GM23338 (cell line): ENCODE measurements at regions not wholly inside any gene's neighbourhood (a gene's known extent, or its start where the extent isn't known, plus 50 kb on each side); places are given as distances from the start of the nearest gene placed in this dataset.

ENCODE experiments used
- ATAC-seq: fragments of 200-7000 bp; cut with Tn5 transposase; 3 replicates; pipeline ENCODE4 v1.9.1; 2020
- DNase-seq: peaks from one replicate; pipeline ENCODE4 v3.0.0-alpha.2; 2015; ENCODE audit warnings: low spot score
- H2AFZ ChIP-seq: fragments of 200-600 bp; sonication (generic); 2 replicates; pipeline ENCODE4 v1.8.0; 2016; ENCODE audit warnings: antibody characterized with exemption, mild to moderate bottlenecking, moderate library complexity
- H3F3A ChIP-seq: fragments of 200-600 bp; sonication (generic); replicated peaks from 2 replicates; pipeline ENCODE4 v1.8.0; 2017; ENCODE audit warnings: antibody characterized with exemption, mixed run types, low read depth
- H3K27ac ChIP-seq: fragments of 200-600 bp; sonication (generic); 2 replicates; pipeline ENCODE4 v1.6.1; 2016; ENCODE audit warnings: low read depth
- H3K27me3 ChIP-seq: fragments of 200-600 bp; sonication (generic); 2 replicates; pipeline ENCODE4 v1.8.0; 2016; ENCODE audit warnings: mild to moderate bottlenecking, mixed run types, moderate library complexity; ENCODE audit not compliant: insufficient read depth
- H3K36me3 ChIP-seq: fragments of 200-600 bp; sonication (generic); 2 replicates; pipeline ENCODE4 v1.8.0; 2016; ENCODE audit warnings: mild to moderate bottlenecking; ENCODE audit not compliant: insufficient read depth
- H3K4me1 ChIP-seq: fragments of 200-600 bp; sonication (generic); 2 replicates; pipeline ENCODE4 v1.8.0; 2016; ENCODE audit warnings: mild to moderate bottlenecking, moderate library complexity; ENCODE audit not compliant: insufficient read depth
- H3K4me2 ChIP-seq: fragments of 200-600 bp; sonication (generic); 2 replicates; pipeline ENCODE4 v1.7.1; 2017; ENCODE audit warnings: mixed run types
- H3K4me3 ChIP-seq: fragments of 200-600 bp; sonication (generic); 2 replicates; pipeline ENCODE4 v1.6.1; 2016; ENCODE audit warnings: mixed run types
- H3K79me2 ChIP-seq: fragments of 200-600 bp; sonication (generic); replicated peaks from 2 replicates; pipeline ENCODE4 v1.8.0; 2017; ENCODE audit warnings: mild to moderate bottlenecking; ENCODE audit not compliant: insufficient read depth
- H3K9me2 ChIP-seq: fragments of 200-600 bp; sonication (generic); 2 replicates; pipeline ENCODE4 v1.8.0; 2017; ENCODE audit not compliant: insufficient read depth
- H4K20me1 ChIP-seq: fragments of 200-600 bp; sonication (generic); replicated peaks from 2 replicates; pipeline ENCODE4 v1.8.0; 2017; ENCODE audit warnings: mild to moderate bottlenecking; ENCODE audit not compliant: insufficient read depth
- H3K27ac Mint-ChIP-seq: 2 replicates; pipeline ENCODE4 v1.8.0; 2020; ENCODE audit warnings: inconsistent platforms, mild to moderate bottlenecking, moderate library complexity, mixed read lengths
- H3K27me3 Mint-ChIP-seq: 3 replicates; pipeline ENCODE4 v1.8.0; 2022; ENCODE audit warnings: low read depth, mild to moderate bottlenecking, moderate library complexity, mixed read lengths, inconsistent platforms; ENCODE audit not compliant: insufficient read depth, poor library complexity
- H3K36me3 Mint-ChIP-seq: 3 replicates; pipeline ENCODE4 v1.8.0; 2021; ENCODE audit warnings: low read depth, mild to moderate bottlenecking, inconsistent platforms, moderate library complexity, mixed read lengths
- H3K4me1 Mint-ChIP-seq: 3 replicates; pipeline ENCODE4 v1.8.0; 2020; ENCODE audit warnings: mild to moderate bottlenecking, inconsistent platforms, mixed read lengths
- H3K4me3 Mint-ChIP-seq: 3 replicates; pipeline ENCODE4 v1.8.0; 2021; ENCODE audit warnings: moderate library complexity, mild to moderate bottlenecking, inconsistent platforms, mixed read lengths
- H3K9me3 Mint-ChIP-seq: 3 replicates; pipeline ENCODE4 v1.8.0; 2020; ENCODE audit warnings: moderate library complexity, mild to moderate bottlenecking, inconsistent platforms, mixed read lengths
- CREB1 ChIP-seq: fragments of 250-450 bp; sonication (Bioruptor Pico); IDR thresholded peaks from 2 replicates; pipeline ENCODE4 v1.5.0; 2020; ENCODE audit warnings: low read depth, mild to moderate bottlenecking, moderate library complexity
- EZH2 ChIP-seq: fragments of 200-600 bp; sonication (generic); IDR thresholded peaks from one replicate; pipeline ENCODE4 v1.8.0; 2017; ENCODE audit warnings: antibody characterized with exemption, mild to moderate bottlenecking, low read depth; ENCODE audit not compliant: unreplicated experiment
- EZH2phosphoT487 ChIP-seq: fragments of 200-600 bp; sonication (generic); IDR thresholded peaks from one replicate; pipeline ENCODE4 v1.8.1; 2018; ENCODE audit warnings: antibody characterized with exemption; ENCODE audit not compliant: unreplicated experiment
- JUNB ChIP-seq: IDR thresholded peaks from one replicate; pipeline ENCODE4 v1.6.1; 2016; ENCODE audit warnings: antibody characterized with exemption; ENCODE audit not compliant: unreplicated experiment
- NANOG ChIP-seq: IDR thresholded peaks from 2 replicates; pipeline ENCODE4 v1.6.1; 2016; ENCODE audit warnings: antibody characterized with exemption, borderline replicate concordance
- POLR2AphosphoS5 ChIP-seq: IDR thresholded peaks from 2 replicates; pipeline ENCODE4 v1.6.1; 2016; ENCODE audit warnings: antibody characterized with exemption, low read depth
- STAT1 ChIP-seq: IDR thresholded peaks from one replicate; pipeline ENCODE4 v1.6.1; 2016; ENCODE audit warnings: antibody characterized with exemption; ENCODE audit not compliant: unreplicated experiment
- ZNF114 ChIP-seq: fragments of 250-450 bp; sonication (Bioruptor Pico); IDR thresholded peaks from 2 replicates; pipeline ENCODE4 v1.5.0; 2020; ENCODE audit warnings: mild to moderate bottlenecking, moderate library complexity
- ZNF331 ChIP-seq: fragments of 250-450 bp; sonication (Bioruptor Pico); IDR thresholded peaks from 2 replicates; pipeline ENCODE4 v1.5.0; 2020; ENCODE audit warnings: low read depth, mild to moderate bottlenecking, moderate library complexity
- ZNF462 ChIP-seq: fragments of 250-450 bp; sonication (Bioruptor Pico); IDR thresholded peaks from 2 replicates; pipeline ENCODE4 v1.5.0; 2020; ENCODE audit warnings: mild to moderate bottlenecking, moderate library complexity
- TF ChIP-seq, protein P1 (sequence below), 2 experiments: fragments of 200-600 bp in 1 of 2; sonication (generic) in 1 of 2; conservative IDR thresholded peaks; 2 replicates each; pipeline versions ENCODE4 v1.5.1 to v1.6.1; 2016 to 2017; ENCODE audit warnings: antibody characterized with exemption in 2 of 2, low read depth in 2 of 2, mild to moderate bottlenecking in 2 of 2, moderate library complexity in 1 of 2
- TF ChIP-seq, protein P2 (sequence below): IDR thresholded peaks from 2 replicates; pipeline ENCODE4 v1.6.1; 2016; ENCODE audit warnings: antibody characterized with exemption
- TF ChIP-seq, protein P3 (sequence below): IDR thresholded peaks from one replicate; pipeline ENCODE4 v1.6.1; 2018; ENCODE audit warnings: antibody characterized with exemption; ENCODE audit not compliant: unreplicated experiment

DNA sequence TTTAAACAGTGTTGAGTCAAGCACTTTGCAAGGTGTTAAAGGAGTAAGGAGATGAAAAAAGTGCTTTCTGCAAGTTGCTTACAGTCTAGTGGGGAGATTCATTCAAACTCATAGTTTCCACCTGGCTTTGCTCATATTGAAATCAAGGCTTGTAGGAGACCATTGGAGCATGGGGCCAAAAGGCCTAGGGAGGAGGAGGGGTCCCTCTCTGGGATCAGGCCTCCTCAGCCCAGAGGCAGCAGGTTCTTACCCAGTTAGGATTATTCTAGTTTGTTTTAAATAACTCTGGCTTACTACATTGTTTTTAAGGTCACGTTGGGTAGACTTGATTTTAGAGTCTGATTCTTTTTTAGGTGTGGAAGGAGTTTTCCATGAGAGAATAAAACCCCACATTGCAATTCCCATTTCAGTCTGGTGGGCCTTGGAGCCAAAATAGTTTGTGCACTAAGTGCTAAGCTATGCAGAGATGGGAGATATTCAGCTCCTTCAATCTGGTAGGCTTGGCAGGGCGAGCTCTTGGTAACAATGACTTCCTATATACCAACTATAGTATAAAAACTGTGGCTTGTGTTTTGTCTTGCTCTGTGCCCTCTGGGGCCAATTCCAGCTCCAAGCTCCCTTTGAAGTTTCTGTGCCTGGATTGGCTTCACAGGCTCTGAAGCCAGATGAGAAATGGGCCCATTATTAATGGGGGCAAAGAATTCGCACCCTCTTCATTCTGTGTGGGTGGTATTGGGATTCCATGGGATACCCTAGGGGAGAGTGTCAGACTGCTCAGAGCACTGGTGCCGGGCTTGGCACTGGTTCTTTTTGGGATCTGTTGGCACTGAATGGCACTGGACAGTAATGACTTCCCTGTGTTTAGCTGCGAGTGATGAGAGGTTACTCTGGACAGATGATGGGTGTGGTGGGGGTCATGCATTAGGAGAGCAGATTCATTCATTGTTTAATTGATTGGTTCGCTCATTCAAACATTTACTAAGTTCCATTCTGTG lies 301.1 kb downstream of the MYCN start:
- ATAC-seq (no peak), DNase-seq (no peak)
- H3K36me3 ChIP-seq = no peaks in the 10 kb centered on the region
- H3K27ac ChIP-seq = no peak overlapping the region
- TF ChIP-seq EZH2phosphoT487 = no peak
- no peak for TF ChIP-seq POLR2AphosphoS5
- TF ChIP-seq ZNF331 (CRISPR knock-in tag) = no peak
- TF ChIP-seq JUNB = no peak
- no peak for TF ChIP-seq ZNF462 (CRISPR knock-in tag)
- no peak for TF ChIP-seq EZH2
- TF ChIP-seq, protein P1, sequence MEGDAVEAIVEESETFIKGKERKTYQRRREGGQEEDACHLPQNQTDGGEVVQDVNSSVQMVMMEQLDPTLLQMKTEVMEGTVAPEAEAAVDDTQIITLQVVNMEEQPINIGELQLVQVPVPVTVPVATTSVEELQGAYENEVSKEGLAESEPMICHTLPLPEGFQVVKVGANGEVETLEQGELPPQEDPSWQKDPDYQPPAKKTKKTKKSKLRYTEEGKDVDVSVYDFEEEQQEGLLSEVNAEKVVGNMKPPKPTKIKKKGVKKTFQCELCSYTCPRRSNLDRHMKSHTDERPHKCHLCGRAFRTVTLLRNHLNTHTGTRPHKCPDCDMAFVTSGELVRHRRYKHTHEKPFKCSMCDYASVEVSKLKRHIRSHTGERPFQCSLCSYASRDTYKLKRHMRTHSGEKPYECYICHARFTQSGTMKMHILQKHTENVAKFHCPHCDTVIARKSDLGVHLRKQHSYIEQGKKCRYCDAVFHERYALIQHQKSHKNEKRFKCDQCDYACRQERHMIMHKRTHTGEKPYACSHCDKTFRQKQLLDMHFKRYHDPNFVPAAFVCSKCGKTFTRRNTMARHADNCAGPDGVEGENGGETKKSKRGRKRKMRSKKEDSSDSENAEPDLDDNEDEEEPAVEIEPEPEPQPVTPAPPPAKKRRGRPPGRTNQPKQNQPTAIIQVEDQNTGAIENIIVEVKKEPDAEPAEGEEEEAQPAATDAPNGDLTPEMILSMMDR (conservative IDR thresholded peaks at IDR 0.05; ENCODE audit: low read depth in 2 of 2) = no peak
- no peak for TF ChIP-seq STAT1
- TF ChIP-seq, protein P2, sequence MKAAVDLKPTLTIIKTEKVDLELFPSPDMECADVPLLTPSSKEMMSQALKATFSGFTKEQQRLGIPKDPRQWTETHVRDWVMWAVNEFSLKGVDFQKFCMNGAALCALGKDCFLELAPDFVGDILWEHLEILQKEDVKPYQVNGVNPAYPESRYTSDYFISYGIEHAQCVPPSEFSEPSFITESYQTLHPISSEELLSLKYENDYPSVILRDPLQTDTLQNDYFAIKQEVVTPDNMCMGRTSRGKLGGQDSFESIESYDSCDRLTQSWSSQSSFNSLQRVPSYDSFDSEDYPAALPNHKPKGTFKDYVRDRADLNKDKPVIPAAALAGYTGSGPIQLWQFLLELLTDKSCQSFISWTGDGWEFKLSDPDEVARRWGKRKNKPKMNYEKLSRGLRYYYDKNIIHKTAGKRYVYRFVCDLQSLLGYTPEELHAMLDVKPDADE = no peak
- no peak for TF ChIP-seq ZNF114
- no peak for TF ChIP-seq NANOG
- TF ChIP-seq, protein P3, sequence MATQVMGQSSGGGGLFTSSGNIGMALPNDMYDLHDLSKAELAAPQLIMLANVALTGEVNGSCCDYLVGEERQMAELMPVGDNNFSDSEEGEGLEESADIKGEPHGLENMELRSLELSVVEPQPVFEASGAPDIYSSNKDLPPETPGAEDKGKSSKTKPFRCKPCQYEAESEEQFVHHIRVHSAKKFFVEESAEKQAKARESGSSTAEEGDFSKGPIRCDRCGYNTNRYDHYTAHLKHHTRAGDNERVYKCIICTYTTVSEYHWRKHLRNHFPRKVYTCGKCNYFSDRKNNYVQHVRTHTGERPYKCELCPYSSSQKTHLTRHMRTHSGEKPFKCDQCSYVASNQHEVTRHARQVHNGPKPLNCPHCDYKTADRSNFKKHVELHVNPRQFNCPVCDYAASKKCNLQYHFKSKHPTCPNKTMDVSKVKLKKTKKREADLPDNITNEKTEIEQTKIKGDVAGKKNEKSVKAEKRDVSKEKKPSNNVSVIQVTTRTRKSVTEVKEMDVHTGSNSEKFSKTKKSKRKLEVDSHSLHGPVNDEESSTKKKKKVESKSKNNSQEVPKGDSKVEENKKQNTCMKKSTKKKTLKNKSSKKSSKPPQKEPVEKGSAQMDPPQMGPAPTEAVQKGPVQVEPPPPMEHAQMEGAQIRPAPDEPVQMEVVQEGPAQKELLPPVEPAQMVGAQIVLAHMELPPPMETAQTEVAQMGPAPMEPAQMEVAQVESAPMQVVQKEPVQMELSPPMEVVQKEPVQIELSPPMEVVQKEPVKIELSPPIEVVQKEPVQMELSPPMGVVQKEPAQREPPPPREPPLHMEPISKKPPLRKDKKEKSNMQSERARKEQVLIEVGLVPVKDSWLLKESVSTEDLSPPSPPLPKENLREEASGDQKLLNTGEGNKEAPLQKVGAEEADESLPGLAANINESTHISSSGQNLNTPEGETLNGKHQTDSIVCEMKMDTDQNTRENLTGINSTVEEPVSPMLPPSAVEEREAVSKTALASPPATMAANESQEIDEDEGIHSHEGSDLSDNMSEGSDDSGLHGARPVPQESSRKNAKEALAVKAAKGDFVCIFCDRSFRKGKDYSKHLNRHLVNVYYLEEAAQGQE = no peak
- no peak for TF ChIP-seq CREB1 (CRISPR knock-in tag)
- no peaks in the 10 kb centered on the region for H3K27me3 ChIP-seq
- H3K27me3 Mint-ChIP-seq = no peaks in the 10 kb centered on the region
- no peaks in the 10 kb centered on the region for H3K79me2 ChIP-seq
- H4K20me1 ChIP-seq = no peaks in the 10 kb centered on the region
- peaks cover 9% of the 10 kb centered on the region; the same call in 1 of the 2 replicates for H3K9me2 ChIP-seq
- H3K4me1 Mint-ChIP-seq = peaks cover 14% of the 10 kb centered on the region; the same call in 2 of the 3 replicates
- H3K4me2 ChIP-seq = no peak overlapping the region
- no peaks in the 10 kb centered on the region for H3F3A ChIP-seq
- H3K4me3 Mint-ChIP-seq = no peak overlapping the region
- no peaks in the 10 kb centered on the region for H3K36me3 Mint-ChIP-seq
- H3K9me3 Mint-ChIP-seq = no peaks in the 10 kb centered on the region; the same call in 2 of the 3 replicates
- no peaks in the 10 kb centered on the region; the same call in none of the 2 replicates for H3K4me1 ChIP-seq
- no peak overlapping the region for H3K27ac Mint-ChIP-seq
- no peak overlapping the region for H3K4me3 ChIP-seq
- H2AFZ ChIP-seq = no peak overlapping the region
